Activated CD4-positive, alpha-beta T cell treated with anti-CD3 and anti-CD28 coated beads, Interleukin-2, Interleukin-6, amounts not matched to agents 100 ng/mL and 50 ng/mL, durations not matched to agents 16 hours and 8 hours (primary cell): ENCODE measurements at regions not wholly inside any gene's neighbourhood (a gene's known extent, or its start where the extent isn't known, plus 50 kb on each side); places are given as distances from the start of the nearest gene placed in this dataset.

ENCODE experiments used
- DNase-seq: peaks from one replicate; pipeline ENCODE4 v3.0.0-alpha.2; 2020

GRCh38 chr4:25531272-25531671 lies 124.4 kb upstream of the SLC34A2 start:
- no peak for DNase-seq

- peak; percentile 54 for DNase-seq
Observed at GRCh38 chr4:25532591-25532990, 123.1 kb upstream of the SLC34A2 start.

GRCh38 chr4:25533256-25533655 lies 122.4 kb upstream of the SLC34A2 start:
- no peak for DNase-seq

GRCh38 chr4:25535278-25535677 lies 120.4 kb upstream of the SLC34A2 start:
- DNase-seq, result no peak

GRCh38 chr4:25535701-25536473 lies 119.8 kb upstream of the SLC34A2 start:
- DNase-seq, result no peak

- no peak for DNase-seq
Observed at GRCh38 chr4:25536564-25537320, 118.9 kb upstream of the SLC34A2 start.

GRCh38 chr4:25538430-25538829 lies 117.2 kb upstream of the SLC34A2 start:
- DNase-seq, result no peak

GRCh38 chr4:25539241-25539640 lies 116.4 kb upstream of the SLC34A2 start:
- no peak for DNase-seq

- DNase-seq, result no peak
Observed at GRCh38 chr4:25540734-25541133, 114.9 kb upstream of the SLC34A2 start.

- no peak for DNase-seq
Observed at GRCh38 chr4:25547343-25547742, 108.3 kb upstream of the SLC34A2 start.

- DNase-seq, result no peak
Observed at GRCh38 chr4:25549413-25549812, 106.2 kb upstream of the SLC34A2 start.

GRCh38 chr4:25550376-25551030 lies 105.1 kb upstream of the SLC34A2 start:
- DNase-seq, result no peak

- DNase-seq, result no peak
Observed at GRCh38 chr4:25551605-25552004, 104.0 kb upstream of the SLC34A2 start.

- DNase-seq, result no peak
Observed at GRCh38 chr4:25552580-25553271, 102.9 kb upstream of the SLC34A2 start.

- DNase-seq, result no peak
Observed at GRCh38 chr4:25559508-25559907, 96.1 kb upstream of the SLC34A2 start.

- DNase-seq, result no peak
Observed at GRCh38 chr4:25560605-25561004, 95.0 kb upstream of the SLC34A2 start.

GRCh38 chr4:25563071-25563564 lies 92.5 kb upstream of the SLC34A2 start:
- no peak for DNase-seq

GRCh38 chr4:25564836-25565235 lies 90.8 kb upstream of the SLC34A2 start:
- DNase-seq, result no peak

GRCh38 chr4:25567253-25567652 lies 88.4 kb upstream of the SLC34A2 start:
- DNase-seq, result no peak

GRCh38 chr4:25569716-25570115 lies 85.9 kb upstream of the SLC34A2 start:
- DNase-seq, result no peak

- no peak for DNase-seq
Observed at GRCh38 chr4:25575611-25576010, 80.0 kb upstream of the SLC34A2 start.

- DNase-seq, result no peak
Observed at GRCh38 chr4:25578432-25578831, 77.2 kb upstream of the SLC34A2 start.
